K562 (cell line): ENCODE measurements at regions not wholly inside any gene's neighbourhood (a gene's known extent, or its start where the extent isn't known, plus 50 kb on each side); places are given as distances from the start of the nearest gene placed in this dataset.

Experiments
- ATAC-seq: fragments of 200-7000 bp; cut with Tn5 transposase; 3 replicates; pipeline ENCODE4 v1.9.1; 2020; ENCODE audit warnings: moderate library complexity
- BruUV-seq: library from RNA; stranded (reverse); fragments of 400-500 nt; replicated peaks from 2 replicates; lab custom pipeline; 2021; lab: Mats Ljungman, UMichigan
- CTCF ChIA-PET: fragments of 300-600 bp; formaldehyde crosslinking; extraction: SDS; loops from one replicate; lab custom pipeline; 2021; ENCODE audit warnings: low intra/inter-chr PET ratio; lab: Yijun Ruan, JAX
- POLR2A ChIA-PET: fragments of 300-600, 350-650 bp; sonication (Branson Sonifier 250); formaldehyde crosslinking; extraction: SDS; loops from one replicate; lab custom pipeline; 2021; ENCODE audit warnings: antibody characterized with exemption, inconsistent platforms; lab: Yijun Ruan, JAX
- DNase-seq, 4 experiments: peaks; one replicate each; pipeline versions ENCODE4 v3.0.0 to v3.0.0-alpha.2; 2011 to 2018; ENCODE audit warnings: low spot score in 3 of 4, mixed read lengths in 3 of 4; ENCODE audit errors: extremely low read depth in 1 of 4
- FAIRE-seq: peaks from 2 replicates; lab custom pipeline; 2011; peaks lifted over from hg19 to GRCh38; lab: Jason Lieb, UNC
- H2AFZ ChIP-seq: 2 replicates; pipeline ENCODE4 v1.6.0; 2011; ENCODE audit warnings: low read depth, low read length, control low read depth, inconsistent platforms
- H3K27ac ChIP-seq: fragments of 200-600 bp; 3 replicates; pipeline ENCODE4 v1.8.0; 2011; ENCODE audit warnings: low read depth, mild to moderate bottlenecking, control low read depth, inconsistent platforms, low read length, moderate library complexity, mixed read lengths; ENCODE audit errors: extremely low read depth
- H3K27me3 ChIP-seq, 2 experiments: fragments of 300-600 bp in 1 of 2; 2 replicates in 1 of 2; 3 replicates in 1 of 2; pipeline versions ENCODE4 v1.6.0 to v1.8.0; 2011; ENCODE audit warnings: inconsistent platforms in 2 of 2, low read length in 2 of 2, mild to moderate bottlenecking in 1 of 2, mixed read lengths in 1 of 2, moderate library complexity in 1 of 2; ENCODE audit not compliant: control insufficient read depth in 2 of 2, insufficient read depth in 2 of 2
- H3K36me3 ChIP-seq: fragments of 300-600 bp; 3 replicates; pipeline ENCODE4 v1.8.0; 2011; ENCODE audit warnings: mild to moderate bottlenecking, low read length, inconsistent platforms; ENCODE audit not compliant: control insufficient read depth, insufficient read depth
- H3K4me1 ChIP-seq, 2 experiments: fragments of 200-600 bp in 1 of 2; replicated peaks in 1 of 2; 2 replicates in 1 of 2; 3 replicates in 1 of 2; pipeline versions ENCODE4 v1.5.1 to v1.8.0; 2011; ENCODE audit warnings: inconsistent platforms in 2 of 2, low read length in 2 of 2, mild to moderate bottlenecking in 1 of 2, mixed read lengths in 1 of 2, moderate library complexity in 1 of 2; ENCODE audit not compliant: control insufficient read depth in 2 of 2, insufficient read depth in 2 of 2
- H3K4me2 ChIP-seq: 2 replicates; pipeline ENCODE4 v1.6.1; 2011; ENCODE audit warnings: low read length, control low read depth, inconsistent platforms, mixed read lengths; ENCODE audit not compliant: insufficient read depth
- H3K4me3 ChIP-seq: fragments of 200-600 bp; sonication (generic), shearing (Covaris generic); 2 replicates; pipeline ENCODE4 v1.5.1; 2016; ENCODE audit warnings: control low read depth, inconsistent platforms
- H3K79me2 ChIP-seq: fragments of 200-600 bp; 3 replicates; pipeline ENCODE4 v1.8.0; 2011; ENCODE audit warnings: low read length, inconsistent platforms; ENCODE audit not compliant: control insufficient read depth, insufficient read depth
- H3K9ac ChIP-seq, 2 experiments: 2 replicates each; pipeline versions ENCODE4 v1.6.0 to v1.6.1; 2011; ENCODE audit warnings: low read depth in 2 of 2, low read length in 2 of 2, control low read depth in 1 of 2, inconsistent platforms in 1 of 2, mild to moderate bottlenecking in 1 of 2, mixed read lengths in 1 of 2; ENCODE audit not compliant: insufficient read depth in 1 of 2
- H3K9me1 ChIP-seq: one replicate; pipeline ENCODE4 v1.6.0; 2011; ENCODE audit warnings: inconsistent platforms, mild to moderate bottlenecking, low read length, moderate library complexity; ENCODE audit not compliant: control insufficient read depth, insufficient read depth
- H3K9me3 ChIP-seq: replicated peaks from 2 replicates; pipeline ENCODE4 v1.5.1; 2011; ENCODE audit warnings: low read depth, low read length, inconsistent platforms; ENCODE audit not compliant: control insufficient read depth, insufficient read depth
- H4K20me1 ChIP-seq: replicated peaks from 2 replicates; pipeline ENCODE4 v1.6.1; 2011; ENCODE audit warnings: low read length, inconsistent platforms, mixed read lengths; ENCODE audit not compliant: control insufficient read depth, insufficient read depth
- BCLAF1 ChIP-seq, 2 experiments: fragments of 450-650 bp in 1 of 2; IDR thresholded peaks; 2 replicates each; pipeline ENCODE4 v1.6.1; 2011 to 2017; ENCODE audit warnings: low read depth in 2 of 2, antibody characterized with exemption in 1 of 2, borderline replicate concordance in 1 of 2, low read length in 1 of 2, mild to moderate bottlenecking in 1 of 2, mixed read lengths in 1 of 2; ENCODE audit not compliant: control insufficient read depth in 1 of 2
- E2F8 ChIP-seq: fragments of 450-650 bp; IDR thresholded peaks from 2 replicates; pipeline ENCODE4 v1.7.1; 2018; ENCODE audit warnings: mild to moderate bottlenecking, low read depth; ENCODE audit not compliant: partially characterized antibody
- FUS ChIP-seq: fragments of 200-400 bp; formaldehyde crosslinking; optimal IDR thresholded peaks from 2 replicates; pipeline ENCODE3; 2017; ENCODE audit warnings: low read depth, low read length
- ZC3H11A ChIP-seq: IDR thresholded peaks from 2 replicates; pipeline ENCODE4 v1.6.1; 2012; ENCODE audit warnings: low read depth, low read length, improper control_type of control experiment
- ZNF217 ChIP-seq: sonication (generic); formaldehyde crosslinking; IDR thresholded peaks from 2 replicates; pipeline ENCODE4 v1.8.0; 2022; ENCODE audit warnings: mild to moderate bottlenecking, missing genetic modification reagents
- WGBS: fragments of 100-300 bp; shearing (Covaris generic); methylation state at CpG from one replicate; pipeline ENCODE4 v1.1.6; 2016; ENCODE audit warnings: low coverage, mixed read lengths; ENCODE audit not compliant: insufficient coverage; ENCODE audit errors: missing lambda C conversion rate; 5-methylcytosine and 5-hydroxymethylcytosine counted together
- in situ Hi-C: fragments of 300-500 bp; cut with MboI; formaldehyde crosslinking; loops from 4 replicates; pipeline ENCODE4 v1.15.0; 2018; ENCODE audit warnings: inconsistent platforms, mixed read lengths
- intact Hi-C: fragments of 100-400 bp; cut with micrococcal nuclease; formaldehyde crosslinking; loops from 2 replicates; pipeline ENCODE4 v1.14.2; 2022

- TF ChIP-seq BCLAF1 (IDR thresholded peaks at IDR 0.05; ENCODE audit: borderline replicate concordance in 1 of 2, control insufficient read depth in 1 of 2, low read depth in 2 of 2, low read length in 1 of 2), result no peak
- TF ChIP-seq FUS, result no peak
- no peak for TF ChIP-seq E2F8
- TF ChIP-seq ZC3H11A, result no peak
Measured at GRCh38 chr4:30929649-30930048, 209.5 kb downstream of the PCDH7 start (continued).

GRCh38 chr4:30930276-30930675 lies 210.1 kb downstream of the PCDH7 start:
- Histone ChIP-seq H3K36me3 (no peaks in the 10 kb centered on the region), H3K4me2 (no peak overlapping the region), H3K9me1 (no peaks in the 10 kb centered on the region), H3K27ac (no peak overlapping the region)
- BruUV-seq, result no TSS peak
- intact Hi-C loops (no loop called here), in situ Hi-C loops (no loop called here)
- ATAC-seq, result no peak
- TF ChIP-seq ZNF217 (CRISPR knock-in tag), result no peak
- TF ChIP-seq, all 486 proteins: peak for 0
- FAIRE-seq (no peak), DNase-seq (no peak)
- Histone ChIP-seq H3K4me1 (no peaks in the 10 kb centered on the region), H3K4me3 (no peak overlapping the region), H3K79me2 (no peaks in the 10 kb centered on the region), H3K9ac (no peak overlapping the region), H3K27me3 (no peaks in the 10 kb centered on the region), H3K9me3 (no peaks in the 10 kb centered on the region), H2AFZ (no peak overlapping the region), H4K20me1 (no peaks in the 10 kb centered on the region)
- 0% methylated on average over 4 of the region's 4 CpGs for WGBS
- ChIA-PET POLR2A (no interaction called here), CTCF (no interaction called here)
